ENCODE measurements at regions not wholly inside any gene's neighbourhood (a gene's known extent, or its start where the extent isn't known, plus 50 kb on each side); places are given as distances from the start of the nearest gene placed in this dataset.

DNA sequence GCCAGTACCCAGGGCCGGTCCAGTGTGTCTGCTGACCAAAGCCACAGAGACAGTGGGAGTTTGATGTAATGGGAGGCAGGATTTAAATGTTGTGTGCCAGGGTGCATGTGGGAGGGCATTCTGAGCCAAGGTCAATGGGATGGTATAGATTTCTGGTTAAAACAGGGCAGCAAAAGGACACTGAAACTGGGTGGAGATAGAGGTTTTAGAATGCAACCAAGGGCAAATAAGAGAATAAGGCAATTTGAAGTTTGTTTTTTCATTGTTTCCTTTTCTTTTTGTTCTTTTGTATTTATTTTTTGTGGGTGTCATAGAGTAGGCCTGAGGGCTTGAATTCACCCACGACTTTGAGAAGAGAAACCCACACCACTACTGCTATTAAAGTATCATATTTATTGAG, 65.5 kb upstream of the CLINT1 start:
- dilution Hi-C loops (cut with MboI; ENCODE audit: extremely low pct_ligation_motif_present, low sequenced_read_pairs), result no loop called here
- peaks cover 6% of the 10 kb centered on the region for H3K4me1 ChIP-seq (ENCODE audit: control insufficient read depth, extremely low read depth, insufficient read depth, low read length)
- no peaks in the 10 kb centered on the region for H3K36me3 ChIP-seq (ENCODE audit: control insufficient read depth in 2 of 2, extremely low read depth in 1 of 2, insufficient read depth in 2 of 2, low read length in 2 of 2)
- H4K20me1 ChIP-seq (ENCODE audit: control insufficient read depth, extremely low read depth, insufficient read depth, low read length), result no peaks in the 10 kb centered on the region
- H3K9me1 ChIP-seq (ENCODE audit: control insufficient read depth, extremely low read depth, insufficient read depth, low read length), result no peaks in the 10 kb centered on the region
- no peak overlapping the region for H3K4me2 ChIP-seq (ENCODE audit: control insufficient read depth, extremely low read depth, insufficient read depth, low read depth, low read length)
- no peaks in the 10 kb centered on the region for H3K9me3 ChIP-seq (ENCODE audit: control insufficient read depth, low read depth, low read length)
- no peak overlapping the region for H2AFZ ChIP-seq (ENCODE audit: control insufficient read depth, low read length)
- no peaks in the 10 kb centered on the region for H3K79me2 ChIP-seq (ENCODE audit: control insufficient read depth, insufficient read depth, low read length)
- DNase-seq (ENCODE audit: low read depth, low spot score), result no peak
- TF ChIP-seq, protein P1, sequence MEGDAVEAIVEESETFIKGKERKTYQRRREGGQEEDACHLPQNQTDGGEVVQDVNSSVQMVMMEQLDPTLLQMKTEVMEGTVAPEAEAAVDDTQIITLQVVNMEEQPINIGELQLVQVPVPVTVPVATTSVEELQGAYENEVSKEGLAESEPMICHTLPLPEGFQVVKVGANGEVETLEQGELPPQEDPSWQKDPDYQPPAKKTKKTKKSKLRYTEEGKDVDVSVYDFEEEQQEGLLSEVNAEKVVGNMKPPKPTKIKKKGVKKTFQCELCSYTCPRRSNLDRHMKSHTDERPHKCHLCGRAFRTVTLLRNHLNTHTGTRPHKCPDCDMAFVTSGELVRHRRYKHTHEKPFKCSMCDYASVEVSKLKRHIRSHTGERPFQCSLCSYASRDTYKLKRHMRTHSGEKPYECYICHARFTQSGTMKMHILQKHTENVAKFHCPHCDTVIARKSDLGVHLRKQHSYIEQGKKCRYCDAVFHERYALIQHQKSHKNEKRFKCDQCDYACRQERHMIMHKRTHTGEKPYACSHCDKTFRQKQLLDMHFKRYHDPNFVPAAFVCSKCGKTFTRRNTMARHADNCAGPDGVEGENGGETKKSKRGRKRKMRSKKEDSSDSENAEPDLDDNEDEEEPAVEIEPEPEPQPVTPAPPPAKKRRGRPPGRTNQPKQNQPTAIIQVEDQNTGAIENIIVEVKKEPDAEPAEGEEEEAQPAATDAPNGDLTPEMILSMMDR (optimal IDR thresholded peaks at IDR 0.05 in 1 of 3, IDR thresholded peaks at IDR 0.05 in 1 of 3, conservative IDR thresholded peaks at IDR 0.05 in 1 of 3; ENCODE audit: extremely low read depth in 1 of 3, insufficient read depth in 2 of 3, low read length in 3 of 3), result no peak
- no peak for TF ChIP-seq EZH2 (IDR thresholded peaks at IDR 0.05; ENCODE audit: low read length)
- H3K9ac ChIP-seq (ENCODE audit: control insufficient read depth, extremely low read depth, insufficient read depth, low read length), result no peak overlapping the region
- no peaks in the 10 kb centered on the region for H3K27me3 ChIP-seq (ENCODE audit: control insufficient read depth, extremely low read depth, insufficient read depth, low read length)
- no peak overlapping the region for H3K4me3 ChIP-seq (ENCODE audit: control insufficient read depth in 2 of 3, extremely low read depth in 1 of 3, insufficient read depth in 2 of 3, low read depth in 1 of 3, low read length in 3 of 3)
- H3K27ac ChIP-seq (ENCODE audit: control insufficient read depth, insufficient read depth, low read length), result no peak overlapping the region
- FAIRE-seq, result no peak

DNA sequence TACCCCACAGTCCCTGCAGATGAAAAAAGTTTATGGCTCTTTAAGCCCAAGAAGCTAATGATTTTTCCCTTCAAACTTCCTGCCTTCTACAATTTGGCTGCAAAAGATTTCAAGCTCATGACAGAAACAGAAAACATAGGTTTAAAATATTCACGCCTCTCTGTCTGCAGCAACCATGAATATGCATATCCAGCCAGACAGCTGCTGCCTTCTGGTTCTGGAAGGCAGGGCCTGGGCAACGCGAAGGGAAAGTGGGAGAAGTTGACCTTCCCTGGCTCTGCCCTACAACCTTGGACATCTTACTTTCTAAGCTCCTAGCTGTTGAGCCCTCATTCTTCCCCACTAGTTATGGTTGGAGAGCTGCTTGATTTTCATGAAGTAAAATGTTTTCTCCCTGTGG, 64.8 kb upstream of the CLINT1 start:
- H3K36me3 ChIP-seq (ENCODE audit: control insufficient read depth in 2 of 2, extremely low read depth in 1 of 2, insufficient read depth in 2 of 2, low read length in 2 of 2), result no peaks in the 10 kb centered on the region
- H3K9ac ChIP-seq (ENCODE audit: control insufficient read depth, extremely low read depth, insufficient read depth, low read length), result no peak overlapping the region
- DNase-seq (ENCODE audit: low read depth, low spot score) (no peak), FAIRE-seq (no peak)
- no peak overlapping the region for H2AFZ ChIP-seq (ENCODE audit: control insufficient read depth, low read length)
- no peak overlapping the region for H3K4me3 ChIP-seq (ENCODE audit: control insufficient read depth in 2 of 3, extremely low read depth in 1 of 3, insufficient read depth in 2 of 3, low read depth in 1 of 3, low read length in 3 of 3)
- no peaks in the 10 kb centered on the region for H3K9me1 ChIP-seq (ENCODE audit: control insufficient read depth, extremely low read depth, insufficient read depth, low read length)
- no peak overlapping the region for H3K4me2 ChIP-seq (ENCODE audit: control insufficient read depth, extremely low read depth, insufficient read depth, low read depth, low read length)
- no peak for TF ChIP-seq EZH2 (IDR thresholded peaks at IDR 0.05; ENCODE audit: low read length)
- TF ChIP-seq, protein P1 (optimal IDR thresholded peaks at IDR 0.05 in 1 of 3, IDR thresholded peaks at IDR 0.05 in 1 of 3, conservative IDR thresholded peaks at IDR 0.05 in 1 of 3; ENCODE audit: extremely low read depth in 1 of 3, insufficient read depth in 2 of 3, low read length in 3 of 3), result no peak
- dilution Hi-C loops (cut with MboI; ENCODE audit: extremely low pct_ligation_motif_present, low sequenced_read_pairs), result no loop called here
- peaks cover 11% of the 10 kb centered on the region for H3K4me1 ChIP-seq (ENCODE audit: control insufficient read depth, extremely low read depth, insufficient read depth, low read length)
- no peaks in the 10 kb centered on the region for H3K79me2 ChIP-seq (ENCODE audit: control insufficient read depth, insufficient read depth, low read length)
- no peak overlapping the region for H3K27ac ChIP-seq (ENCODE audit: control insufficient read depth, insufficient read depth, low read length)
- H3K27me3 ChIP-seq (ENCODE audit: control insufficient read depth, extremely low read depth, insufficient read depth, low read length), result no peaks in the 10 kb centered on the region
- H4K20me1 ChIP-seq (ENCODE audit: control insufficient read depth, extremely low read depth, insufficient read depth, low read length), result no peaks in the 10 kb centered on the region
- H3K9me3 ChIP-seq (ENCODE audit: control insufficient read depth, low read depth, low read length), result no peaks in the 10 kb centered on the region

Data from keratinocyte (primary cell).